HG02970 (cell line): ENCODE measurements at regions not wholly inside any gene's neighbourhood (a gene's known extent, or its start where the extent isn't known, plus 50 kb on each side); places are given as distances from the start of the nearest gene placed in this dataset.
"Not testable (repeated sequence)": the region's sequence is repeated elsewhere in the genome, so short reads cannot be mapped to it uniquely, and the experiment has no call there.

Experiments used
- ATAC-seq: cut with Tn5 transposase; IDR thresholded peaks from one replicate; pipeline ENCODE4 v1.9.1; 2021; ENCODE audit warnings: mild to moderate bottlenecking, moderate library complexity, moderate number of reproducible peaks; ENCODE audit not compliant: unreplicated experiment, low FRiP score

DNA sequence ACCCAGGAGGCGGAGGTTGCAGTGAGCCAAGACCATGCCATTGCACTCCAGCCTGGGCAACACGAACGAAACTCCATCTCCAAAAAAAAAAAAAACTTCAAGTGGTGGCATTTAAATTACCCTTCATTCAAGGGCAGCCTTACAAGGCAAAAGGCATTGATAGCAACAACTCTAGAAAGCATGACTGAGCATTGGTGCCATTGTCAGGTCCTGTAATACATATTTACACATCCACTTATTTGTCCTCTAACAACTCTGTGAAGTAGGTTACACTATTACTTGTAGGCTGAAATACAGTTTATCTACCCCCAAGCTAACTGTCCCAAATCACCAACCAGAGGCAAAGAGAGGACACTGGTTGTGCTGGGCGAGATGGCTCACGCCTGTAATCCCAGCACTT, 52.7 kb upstream of the LARP1 start:
- no peak for ATAC-seq

DNA sequence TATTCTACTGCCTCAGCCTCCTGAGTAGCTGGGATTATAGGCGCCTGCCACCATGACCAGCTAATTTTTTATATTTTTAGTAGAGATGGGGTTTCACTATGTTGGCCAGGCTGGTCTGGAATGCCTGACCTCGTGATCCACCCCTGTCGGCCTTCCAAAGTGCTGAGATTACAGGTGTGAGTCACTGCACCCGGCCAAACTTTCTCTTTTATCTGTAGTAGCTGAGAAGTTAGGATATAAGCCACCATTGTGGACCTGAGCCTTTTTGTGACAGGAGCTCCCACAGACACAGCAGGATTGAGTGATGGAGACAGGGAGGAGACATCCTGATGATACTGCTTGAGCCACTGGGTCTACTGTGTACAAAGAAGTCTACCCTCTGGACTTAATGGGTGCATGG, 53.5 kb upstream of the LARP1 start:
- not testable (repeated sequence) for ATAC-seq

DNA sequence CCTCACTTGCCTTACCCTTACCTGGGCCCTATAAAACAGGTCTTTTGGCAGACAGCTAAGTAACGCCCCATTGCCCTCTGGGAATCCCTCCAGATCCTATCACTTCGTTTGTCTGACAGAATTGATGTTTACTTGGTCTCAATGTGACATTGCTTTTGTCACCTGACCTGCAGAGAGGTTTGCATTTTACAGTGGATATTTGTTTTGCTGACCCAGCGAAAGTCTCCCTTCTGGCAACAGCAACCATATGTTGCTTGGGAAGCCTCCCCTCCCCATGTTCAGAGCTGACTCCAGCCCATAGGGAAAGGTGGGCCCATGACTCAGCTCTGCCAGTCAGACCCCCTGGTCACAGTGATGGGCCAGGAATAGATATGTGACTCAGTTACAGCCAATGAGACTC, 54.0 kb upstream of the LARP1 start:
- ATAC-seq: no peak

DNA sequence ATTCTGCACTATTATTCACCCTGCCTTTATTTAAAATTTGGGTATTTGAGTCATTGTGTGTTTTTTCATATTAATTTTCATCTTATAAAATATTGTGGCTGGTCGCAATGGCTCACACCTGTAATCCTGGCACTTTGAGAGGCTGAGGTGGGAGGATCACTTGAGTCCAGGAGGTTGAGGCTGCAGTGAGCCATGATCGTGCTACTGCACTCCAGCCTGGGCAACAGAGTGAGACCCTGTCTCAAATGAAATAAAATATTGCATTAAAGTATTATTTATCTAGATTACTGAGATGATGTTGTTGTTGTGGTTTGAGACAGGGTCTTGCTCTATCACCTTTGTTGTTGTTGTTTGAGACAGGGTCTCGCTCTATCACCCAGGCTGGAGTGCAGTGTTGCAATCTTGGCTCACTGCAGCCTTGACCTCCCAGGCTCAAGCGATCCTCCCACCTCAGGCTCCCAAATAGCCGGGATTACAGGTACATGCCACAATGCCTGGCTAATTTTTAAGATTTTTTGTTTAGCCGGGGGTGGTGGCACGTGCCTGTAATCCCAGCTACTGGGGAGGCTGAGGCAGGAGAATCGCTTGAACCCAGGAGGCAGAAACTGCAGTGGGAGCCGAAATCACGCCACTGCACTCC, 54.8 kb upstream of the LARP1 start:
- ATAC-seq: not testable (repeated sequence)

DNA sequence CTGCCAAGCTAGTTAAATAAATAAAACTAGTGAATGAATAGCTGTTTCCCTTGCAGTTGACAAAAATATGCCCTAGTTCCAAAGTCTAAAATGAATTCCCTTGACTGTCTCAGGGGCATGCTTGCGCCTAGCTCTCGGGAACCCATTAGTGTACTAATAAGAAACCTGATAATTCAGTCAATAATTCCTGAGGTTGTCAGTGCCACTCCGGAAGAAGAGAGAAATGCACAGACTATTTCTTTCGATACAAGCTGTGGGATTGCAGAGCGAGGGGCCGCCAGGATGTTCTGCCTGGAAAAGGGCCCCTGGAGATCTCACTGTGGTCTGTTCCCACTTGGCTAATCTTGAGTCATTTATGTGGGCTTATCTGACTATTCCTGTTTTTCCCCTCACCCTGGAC, 56.4 kb upstream of the LARP1 start:
- no peak for ATAC-seq

DNA sequence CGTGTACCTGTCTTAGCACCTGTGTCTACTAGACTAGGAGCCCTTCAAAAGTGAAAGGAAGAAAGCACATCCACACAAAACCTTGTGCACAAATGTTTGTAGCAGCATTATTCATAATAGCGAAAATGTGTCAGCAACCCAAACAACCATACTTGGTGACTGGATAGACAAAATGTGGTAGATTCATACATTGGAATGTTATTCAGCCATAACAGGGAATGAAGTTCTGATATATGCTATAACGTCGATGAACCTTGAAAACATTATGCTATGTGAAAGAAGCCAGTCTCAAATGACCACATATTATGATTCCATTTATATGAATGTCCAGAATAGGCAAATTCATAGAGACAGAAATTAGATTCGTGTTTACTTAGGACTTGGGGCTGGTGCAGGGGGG, 57.8 kb upstream of the LARP1 start:
- ATAC-seq: no peak

DNA sequence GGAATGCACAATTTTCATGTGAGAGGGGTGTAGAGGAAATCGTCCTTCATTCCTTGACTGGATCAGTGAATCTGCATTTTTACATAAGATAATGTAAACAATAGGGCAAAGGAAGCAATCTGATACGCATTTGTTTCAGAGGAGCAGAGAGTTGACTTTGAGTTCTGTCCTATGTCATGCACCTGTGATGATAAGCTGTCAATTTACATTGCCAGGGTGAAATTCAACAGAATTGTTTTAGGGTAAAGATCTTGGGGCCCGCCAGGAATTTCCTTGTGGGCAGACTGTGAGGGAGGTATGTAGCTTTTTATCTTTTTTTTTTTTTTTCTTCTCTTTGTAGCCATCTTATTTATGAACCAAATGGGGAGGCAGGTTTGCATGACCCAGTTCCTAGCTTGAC, 58.3 kb upstream of the LARP1 start:
- ATAC-seq: no peak

DNA sequence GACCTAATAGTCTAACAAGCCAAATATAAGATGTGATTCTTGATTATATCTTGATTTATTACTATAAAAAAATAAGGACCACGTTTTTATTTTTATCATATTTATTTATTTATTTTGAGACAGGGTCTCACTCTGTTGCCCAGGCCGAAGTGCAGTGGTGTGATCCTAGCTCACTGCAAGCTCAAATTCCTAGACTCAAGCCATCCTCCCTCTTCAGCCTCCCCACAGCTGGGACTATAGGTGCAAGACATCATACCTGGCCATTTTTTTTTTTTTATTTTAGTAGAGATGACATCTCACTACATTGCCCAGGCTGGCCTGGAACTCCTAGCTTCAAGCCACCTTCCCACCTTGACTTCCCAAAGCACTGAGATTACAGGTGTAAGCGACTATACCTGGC, 61.0 kb upstream of the LARP1 start:
- ATAC-seq: no peak

DNA sequence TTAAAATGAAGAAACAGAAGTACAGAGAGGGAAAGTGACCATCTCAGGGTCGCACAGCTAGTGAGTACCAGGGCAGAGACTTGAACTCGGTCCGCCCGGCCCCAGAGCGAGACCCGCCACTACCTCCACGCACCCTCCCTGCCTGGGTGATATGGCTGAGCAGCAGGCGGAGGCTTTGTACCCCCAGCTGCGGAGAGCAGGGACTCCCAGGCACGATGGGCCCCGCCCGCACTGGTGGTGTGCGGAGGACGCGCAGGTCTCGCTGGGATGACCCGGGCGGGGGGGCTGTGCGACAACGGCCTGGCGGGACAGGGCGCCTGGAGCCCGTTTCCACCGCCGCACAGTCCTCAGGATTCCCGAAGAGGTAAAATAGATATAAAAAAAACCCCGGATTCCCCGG, 64.7 kb upstream of the LARP1 start:
- ATAC-seq: no peak

DNA sequence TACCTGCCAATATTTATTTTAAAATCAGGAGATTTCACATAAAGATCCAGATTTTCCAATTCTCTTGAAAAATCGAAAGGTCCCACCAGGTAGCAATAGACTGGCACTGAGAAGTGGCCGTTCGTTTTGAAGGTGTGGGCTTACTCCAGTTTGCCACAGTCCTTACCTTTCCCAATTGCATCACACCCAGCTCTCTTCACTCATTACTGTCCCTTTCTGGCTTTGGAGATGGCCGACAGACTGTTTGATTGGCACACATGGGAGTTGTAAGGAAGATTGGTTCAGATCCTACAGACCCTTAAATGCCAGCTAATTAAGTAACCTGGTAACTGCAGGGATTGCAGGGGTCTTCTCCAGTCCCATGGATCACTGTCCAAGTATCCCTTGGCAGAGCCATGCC, 68.7 kb upstream of the LARP1 start:
- ATAC-seq: no peak

DNA sequence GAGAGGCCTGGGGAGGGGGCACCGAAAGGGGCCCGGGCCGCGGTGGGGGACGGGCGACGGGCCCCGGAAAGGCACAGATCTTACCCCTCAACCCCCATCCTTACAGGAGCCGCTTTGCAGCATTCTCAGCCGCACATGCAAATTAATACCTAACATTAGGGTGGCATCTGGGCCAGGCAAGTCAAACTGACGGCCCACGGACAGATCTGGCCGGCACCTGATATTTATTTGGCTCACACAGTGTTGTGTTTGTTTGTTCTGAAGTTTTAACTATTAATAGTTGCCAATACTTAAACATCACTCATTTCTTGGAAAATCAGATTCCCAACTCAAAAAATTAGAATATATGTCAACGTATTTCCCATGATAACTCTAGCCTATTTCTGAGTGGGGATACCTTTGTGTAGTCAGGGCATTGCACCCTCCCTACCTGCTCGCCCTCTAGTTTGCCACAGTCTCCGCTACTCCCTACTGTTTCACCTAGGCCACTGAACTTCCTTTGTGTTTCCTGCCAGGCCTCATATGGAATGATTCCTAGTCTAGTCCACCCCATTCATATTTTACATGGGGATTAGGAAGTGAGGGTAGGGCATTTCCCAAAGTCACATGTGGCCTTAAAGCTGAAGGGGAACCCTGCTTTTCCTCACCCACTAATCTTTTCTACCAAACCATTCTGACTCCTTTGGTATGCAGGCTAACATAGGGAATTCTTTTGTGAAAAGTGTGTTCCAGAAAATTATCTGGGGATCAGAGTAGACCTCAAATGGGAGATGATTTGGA, 71.9 kb upstream of the LARP1 start:
- ATAC-seq: peak; percentile 27

DNA sequence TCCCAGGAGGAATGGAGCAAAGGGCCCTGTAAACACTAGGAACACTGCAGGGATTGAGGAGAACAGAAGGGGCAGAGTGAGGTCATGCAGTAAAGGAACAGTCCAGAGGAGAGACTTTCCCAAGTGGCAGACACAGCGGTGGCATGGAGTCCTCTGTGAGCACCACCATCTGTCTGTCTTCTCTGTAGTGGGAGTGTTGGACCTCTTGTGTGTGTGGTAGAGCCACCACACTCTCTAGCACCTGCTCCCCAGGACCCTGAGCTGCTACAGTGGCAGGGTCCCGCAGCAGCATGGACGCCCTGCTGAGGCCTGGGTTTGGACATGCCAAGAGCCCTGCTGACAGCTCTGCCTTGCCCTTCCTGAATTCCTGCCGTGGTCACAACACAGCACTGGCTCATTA, 75.7 kb upstream of the LARP1 start:
- no peak for ATAC-seq

DNA sequence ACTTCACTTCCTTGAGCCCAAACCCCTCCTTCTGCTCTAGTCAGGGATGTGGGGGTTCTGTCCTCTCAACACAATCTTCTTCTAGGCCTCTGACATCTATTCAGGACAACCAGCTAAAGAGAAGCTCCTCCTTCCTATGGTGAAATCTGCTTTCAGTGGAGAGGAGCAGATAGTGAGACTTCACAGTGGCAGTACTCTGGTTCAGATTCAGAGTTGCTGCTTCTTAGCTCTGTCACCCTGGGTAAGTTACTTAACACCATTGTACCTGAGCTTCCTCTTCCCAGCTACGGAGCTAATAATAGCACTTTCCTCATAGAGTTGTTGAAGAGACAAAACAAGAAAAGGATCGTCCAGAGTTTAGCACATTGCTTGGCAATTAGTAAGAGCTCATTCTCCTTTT, 77.3 kb upstream of the LARP1 start:
- no peak for ATAC-seq

DNA sequence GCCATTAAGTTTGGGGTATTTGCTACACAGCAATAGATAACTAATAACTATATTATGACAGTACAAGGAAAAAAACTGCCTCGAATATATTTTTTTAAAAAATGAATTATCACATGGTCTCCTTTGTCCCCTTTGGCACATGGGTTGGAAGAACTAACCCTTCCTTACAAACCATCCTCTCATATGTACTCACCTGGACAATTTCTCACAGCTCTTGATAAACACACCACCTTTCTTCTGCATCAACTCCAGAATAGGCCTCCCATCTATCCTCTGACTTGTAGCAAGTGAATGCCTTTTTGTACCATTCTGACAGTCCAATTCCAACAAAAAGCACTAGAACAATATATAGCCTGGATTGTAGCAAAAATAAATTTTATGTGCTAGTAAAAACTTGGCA, 78.7 kb upstream of the LARP1 start:
- no peak for ATAC-seq

DNA sequence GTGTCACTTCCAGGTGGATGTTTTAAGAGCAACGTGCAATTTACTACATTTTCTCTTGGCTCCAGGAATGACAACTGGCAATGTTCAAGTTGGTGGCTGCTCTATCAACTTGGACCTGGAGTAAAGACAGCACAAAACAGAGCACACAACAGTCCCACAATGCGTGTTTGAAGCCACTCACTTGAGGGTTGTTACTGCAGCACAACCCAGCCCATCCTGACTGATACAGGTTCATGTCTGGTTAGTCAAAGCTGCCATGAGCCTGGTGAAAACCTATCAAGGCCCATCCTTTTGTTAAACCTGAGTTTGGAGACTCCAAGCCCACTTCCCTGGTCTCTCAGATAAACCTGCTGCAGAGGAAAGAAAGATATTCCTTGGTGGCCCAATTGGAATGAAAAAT, 81.1 kb upstream of the LARP1 start:
- ATAC-seq: no peak

DNA sequence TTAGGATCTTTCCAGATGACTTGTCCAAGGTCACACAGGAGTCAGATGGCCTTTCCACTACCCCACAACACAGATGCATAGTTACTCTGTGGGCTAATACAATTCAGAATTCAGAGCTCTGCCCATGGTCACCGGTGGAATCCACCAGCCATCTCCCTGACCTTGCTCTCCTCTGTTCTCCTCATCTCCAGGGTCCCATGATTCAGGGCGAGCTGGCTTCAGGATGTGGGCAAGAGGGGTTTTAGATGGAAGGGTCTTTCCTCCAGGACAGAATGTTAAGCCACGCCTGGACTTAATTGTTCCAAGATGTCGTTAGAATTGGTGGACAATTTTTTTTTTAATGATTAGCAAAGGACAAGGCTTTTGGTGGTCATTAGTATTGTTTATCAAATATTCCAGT, 81.7 kb upstream of the LARP1 start:
- ATAC-seq: no peak

DNA sequence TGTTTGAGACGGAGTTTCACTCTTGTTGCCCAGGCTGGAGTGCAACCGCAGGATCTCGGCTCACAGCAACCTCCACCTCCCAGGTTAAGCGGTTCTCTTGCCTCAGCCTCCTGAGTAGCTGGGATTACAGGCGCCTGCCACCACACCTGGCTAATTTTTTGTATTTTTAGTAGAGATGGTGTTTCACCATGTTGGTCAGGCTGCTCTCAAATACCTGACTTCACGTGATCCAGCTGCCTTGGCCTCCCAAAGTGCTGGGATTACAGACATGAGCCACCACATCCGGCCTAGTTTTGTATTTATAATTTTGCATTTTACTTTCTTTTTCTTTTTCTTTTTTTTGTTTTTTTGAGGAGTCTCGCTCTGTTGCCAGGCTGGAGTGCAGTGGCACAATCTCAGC, 85.3 kb upstream of the LARP1 start:
- ATAC-seq: not testable (repeated sequence)

DNA sequence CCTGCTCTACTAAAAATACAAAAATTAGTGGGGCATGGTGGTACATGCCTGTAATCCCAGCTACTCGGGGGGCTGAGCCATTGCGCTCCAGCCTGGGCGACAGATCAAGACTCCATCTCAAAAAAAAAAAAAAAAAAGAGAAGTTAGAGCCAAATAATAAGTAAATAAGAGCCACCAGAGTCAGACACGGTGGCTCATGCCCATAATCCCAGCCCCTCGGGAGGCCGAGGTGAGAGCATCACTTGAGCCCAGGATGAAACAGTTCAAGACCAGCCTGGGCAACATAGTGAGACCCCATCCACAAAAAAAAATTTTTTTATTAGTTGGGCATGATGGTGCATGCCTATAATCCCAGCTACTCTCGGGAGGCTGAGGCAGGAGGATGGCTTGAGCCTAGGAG, 85.8 kb upstream of the LARP1 start:
- no peak for ATAC-seq

DNA sequence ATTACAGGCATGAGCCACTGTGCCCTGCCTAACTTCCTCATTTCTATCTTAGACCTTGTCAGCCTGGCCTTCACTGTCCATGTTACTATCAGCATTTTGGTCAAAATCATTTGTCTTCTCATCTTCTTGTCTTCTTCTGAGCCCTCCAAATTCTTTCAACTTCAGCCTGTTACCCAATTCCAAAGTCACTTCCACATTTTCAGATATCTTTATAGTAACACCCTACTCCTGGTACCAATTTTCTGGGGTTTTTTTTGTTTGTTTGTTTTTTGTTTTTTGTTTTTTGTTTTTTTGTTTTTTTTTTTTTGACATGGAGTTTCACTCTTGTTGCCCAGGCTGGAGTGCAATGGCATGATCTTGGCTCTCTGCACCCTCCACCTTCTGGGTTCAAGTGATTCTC, 90.3 kb upstream of the LARP1 start:
- no peak for ATAC-seq

DNA sequence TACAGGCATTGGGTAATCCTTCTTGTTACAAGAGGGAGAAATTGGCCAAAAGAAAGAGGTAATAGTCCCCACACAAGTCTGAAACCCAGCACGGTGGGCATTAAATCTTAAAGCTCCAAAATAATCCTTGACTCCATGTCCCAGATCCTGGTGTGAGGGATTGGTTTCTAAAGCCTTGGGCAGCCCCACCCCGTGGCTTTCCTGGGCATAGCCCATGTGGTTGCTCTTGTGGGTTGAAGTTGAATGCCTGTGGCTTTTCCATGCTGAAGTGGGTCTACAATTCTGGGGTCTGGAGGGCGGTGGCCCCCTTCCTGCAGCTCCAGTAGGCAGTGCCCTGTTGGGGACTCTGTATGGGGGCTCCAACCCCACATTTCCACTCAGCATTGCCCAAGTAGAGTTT, 91.8 kb upstream of the LARP1 start:
- ATAC-seq: no peak

DNA sequence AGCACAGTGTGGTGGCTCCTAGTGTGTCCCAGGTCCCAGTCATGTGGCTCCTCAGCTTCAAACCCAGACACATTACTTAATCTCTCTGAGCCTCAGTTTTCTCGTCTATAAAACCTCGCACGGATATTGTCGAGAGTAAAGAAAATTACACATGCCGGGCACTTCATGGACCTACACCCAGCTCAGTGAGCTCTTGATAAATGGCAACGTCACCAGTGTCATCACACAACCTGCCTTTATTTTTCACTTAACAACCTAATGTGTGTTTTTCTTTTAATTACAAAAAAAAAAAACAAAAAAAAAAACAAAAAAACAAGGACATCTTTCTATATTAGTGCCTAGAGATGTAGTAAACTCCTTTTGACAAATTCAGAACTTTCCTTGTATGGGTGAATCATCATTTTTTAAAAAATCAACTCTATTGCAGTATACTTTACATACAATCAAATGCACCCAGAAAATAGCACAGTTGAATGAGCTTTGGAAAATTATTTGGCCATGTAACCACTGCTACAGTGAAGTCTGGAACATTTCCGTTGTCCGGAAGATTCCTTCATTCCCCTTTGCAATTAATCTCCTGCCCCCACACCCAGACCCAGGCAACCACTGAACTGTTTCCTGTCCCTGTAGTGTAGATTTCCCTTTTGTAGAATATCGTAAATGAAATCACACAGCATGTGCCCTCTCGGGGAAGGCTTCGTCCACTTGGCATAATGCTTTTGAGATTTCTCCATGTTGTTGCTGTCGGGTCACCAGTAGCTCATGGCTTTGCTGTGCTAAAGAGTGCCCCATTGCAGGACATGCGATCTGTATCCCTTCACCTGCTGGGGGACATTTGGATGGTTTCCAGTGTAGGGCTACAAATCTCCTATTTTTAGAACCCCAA, 100.4 kb upstream of the LARP1 start:
- no peak for ATAC-seq
